AG04450 (cell line): ENCODE measurements at regions not wholly inside any gene's neighbourhood (a gene's known extent, or its start where the extent isn't known, plus 50 kb on each side); places are given as distances from the start of the nearest gene placed in this dataset.

Experiments used
- CTCF ChIA-PET: fragments of 300-600, 350-600 bp; formaldehyde crosslinking; extraction: SDS; loops from one replicate; lab custom pipeline; 2022; ENCODE audit warnings: antibody characterized with exemption, inconsistent platforms; lab: Charles Lee
- POLR2A ChIA-PET: fragments of 350-600 bp; formaldehyde crosslinking; extraction: SDS; loops from one replicate; lab custom pipeline; 2021; ENCODE audit warnings: antibody characterized with exemption, inconsistent platforms; lab: Yijun Ruan, JAX
- DNase-seq: peaks from one replicate; pipeline ENCODE4 v3.0.0-alpha.2; 2011; ENCODE audit warnings: low read depth, low spot score
- H3K27ac ChIP-seq: one replicate; pipeline ENCODE4 v1.5.1; 2012; ENCODE audit warnings: low read depth, low read length, control low read depth
- H3K27me3 ChIP-seq: one replicate; pipeline ENCODE4 v1.6.0; 2012; ENCODE audit warnings: low read length; ENCODE audit not compliant: control insufficient read depth, insufficient read depth
- H3K4me3 ChIP-seq: 2 replicates; pipeline ENCODE4 v1.5.1; 2011; ENCODE audit warnings: mild to moderate bottlenecking, low read depth, low read length, control low read depth
- H3K9me3 ChIP-seq: 2 replicates; pipeline ENCODE4 v1.5.1; 2012; ENCODE audit warnings: low read length; ENCODE audit not compliant: control insufficient read depth, insufficient read depth
- CTCF ChIP-seq: IDR thresholded peaks from 2 replicates; pipeline ENCODE4 v1.5.1; 2011; ENCODE audit warnings: low read depth, low read length, control low read depth, inconsistent platforms

GRCh38 chr1:34306568-34306967 is 129.9 kb downstream of the C1orf94 start:
- H3K27me3 ChIP-seq, result no peaks in the 10 kb centered on the region
- no peak overlapping the region for H3K27ac ChIP-seq
- ChIA-PET CTCF (no interaction called here), POLR2A (no interaction called here)
- H3K9me3 ChIP-seq, result no peaks in the 10 kb centered on the region
- no peak for TF ChIP-seq CTCF
- DNase-seq, result no peak
- H3K4me3 ChIP-seq, result no peak overlapping the region

GRCh38 chr1:34312359-34312758 is 135.7 kb downstream of the C1orf94 start:
- no peak overlapping the region for H3K4me3 ChIP-seq
- H3K27ac ChIP-seq, result no peak overlapping the region
- H3K9me3 ChIP-seq, result peaks cover 4% of the 10 kb centered on the region; the same call in 1 of the 2 replicates
- DNase-seq, result no peak
- no peaks in the 10 kb centered on the region for H3K27me3 ChIP-seq
- no peak for TF ChIP-seq CTCF
- ChIA-PET CTCF (no interaction called here), POLR2A (no interaction called here)

DNA sequence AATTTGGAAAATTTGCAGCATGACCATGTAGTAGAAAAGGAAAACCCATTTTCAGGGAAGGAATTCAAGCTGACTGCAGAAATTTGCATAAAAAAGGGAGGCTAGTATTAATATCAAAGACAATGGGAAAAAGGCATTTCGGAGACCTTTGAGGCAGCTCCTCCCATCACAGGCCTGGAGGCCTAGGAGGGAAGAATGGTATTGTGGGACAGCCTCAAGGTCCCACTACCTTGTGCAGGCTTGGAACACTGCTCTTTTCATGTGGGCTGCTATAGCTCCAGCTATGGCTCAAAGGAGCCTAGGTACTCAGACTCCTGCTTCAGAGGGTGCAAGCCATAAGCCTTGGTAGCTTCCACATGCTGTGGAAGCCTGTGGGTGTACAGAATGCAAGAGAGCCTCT is 139.3 kb downstream of the C1orf94 start:
- no peak overlapping the region for H3K4me3 ChIP-seq
- no peaks in the 10 kb centered on the region for H3K27me3 ChIP-seq
- TF ChIP-seq CTCF, result no peak
- POLR2A ChIA-PET, result no interaction called here
- H3K9me3 ChIP-seq, result peaks cover 4% of the 10 kb centered on the region; the same call in 1 of the 2 replicates
- DNase-seq, result no peak
- no peak overlapping the region for H3K27ac ChIP-seq
- CTCF ChIA-PET, result no interaction called here

GRCh38 chr1:34316773-34317172 is 140.1 kb downstream of the C1orf94 start:
- no peak for DNase-seq
- H3K27me3 ChIP-seq, result no peaks in the 10 kb centered on the region
- no peak for TF ChIP-seq CTCF
- H3K9me3 ChIP-seq, result peaks cover 4% of the 10 kb centered on the region; the same call in 1 of the 2 replicates
- POLR2A ChIA-PET, result no interaction called here
- H3K27ac ChIP-seq, result no peak overlapping the region
- CTCF ChIA-PET, result interaction anchor here (0.7 kb wide), 1 partner anchor 17 kb away, joined by 3 read pairs; no protein-coding TSS in a partner anchor
- H3K4me3 ChIP-seq, result no peak overlapping the region

DNA sequence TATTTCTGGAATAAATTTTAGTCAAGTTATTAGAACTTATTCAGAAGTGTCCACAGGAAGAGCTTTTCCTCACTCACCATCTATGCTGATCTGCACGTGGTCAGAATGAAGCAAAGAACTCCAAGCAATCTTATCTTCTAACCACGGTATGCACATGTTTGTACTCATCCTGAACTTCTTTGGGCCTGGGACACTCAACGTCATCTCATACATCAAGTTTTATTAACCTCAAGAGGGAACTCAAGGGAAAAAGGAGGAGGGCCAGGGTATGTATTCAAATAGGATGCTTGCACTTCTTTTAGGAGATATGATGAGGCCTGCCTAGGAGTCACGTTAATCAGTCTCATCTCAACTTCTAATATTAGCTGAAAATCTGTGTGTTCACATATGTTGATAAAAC is 142.5 kb downstream of the C1orf94 start:
- no peaks in the 10 kb centered on the region for H3K27me3 ChIP-seq
- DNase-seq, result no peak
- no peak overlapping the region for H3K4me3 ChIP-seq
- H3K27ac ChIP-seq, result no peak overlapping the region
- POLR2A ChIA-PET, result no interaction called here
- no peak for TF ChIP-seq CTCF
- H3K9me3 ChIP-seq, result peaks cover 4% of the 10 kb centered on the region; the same call in 1 of the 2 replicates
- CTCF ChIA-PET, result no interaction called here
